ENCODE measurements at regions not wholly inside any gene's neighbourhood (a gene's known extent, or its start where the extent isn't known, plus 50 kb on each side); places are given as distances from the start of the nearest gene placed in this dataset.

- Histone ChIP-seq H3K4ac (replicated peaks; ENCODE audit: insufficient read length, low read depth, low read length) (no peak overlapping the region), H2AFZ (ENCODE audit: low read length) (no peak overlapping the region), H3K4me3 (ENCODE audit: extremely low read depth in 1 of 4, insufficient read depth in 2 of 4, low read depth in 3 of 4, low read length in 4 of 4) (no peak overlapping the region), H3K23me2 (ENCODE audit: low read depth, low read length) (no peaks in the 10 kb centered on the region), H3K9ac (replicated peaks in 1 of 4; ENCODE audit: extremely low read depth in 1 of 4, low read depth in 3 of 4, low read length in 3 of 4) (no peak overlapping the region), H3K4me2 (ENCODE audit: insufficient read depth in 1 of 2, low read depth in 2 of 2, low read length in 2 of 2) (no peak overlapping the region), H2BK120ac (replicated peaks; ENCODE audit: low read depth, low read length) (no peak overlapping the region), H3K79me2 (ENCODE audit: control insufficient read depth in 1 of 2, insufficient read depth in 2 of 2, low read length in 2 of 2) (no peaks in the 10 kb centered on the region; a peak in 1 of 4 replicates), H3K18ac (ENCODE audit: extremely low read depth, low read length) (no peak overlapping the region), H2BK12ac (ENCODE audit: low read depth, low read length) (no peak overlapping the region), H4K8ac (ENCODE audit: extremely low read depth, insufficient read depth, low read length) (no peak overlapping the region), H3K23ac (ENCODE audit: insufficient read length) (no peak overlapping the region), H2BK20ac (ENCODE audit: low read length) (no peak overlapping the region), H2BK5ac (ENCODE audit: low read depth, low read length) (no peak overlapping the region), H3K36me3 (ENCODE audit: control insufficient read depth in 2 of 4, insufficient read depth in 4 of 4, low read length in 3 of 4) (no peaks in the 10 kb centered on the region), H3K27me3 (replicated peaks in 1 of 4; ENCODE audit: control insufficient read depth in 3 of 4, extremely low read depth in 1 of 4, insufficient read depth in 3 of 4, low read length in 3 of 4) (no peaks in the 10 kb centered on the region), H3K27ac (ENCODE audit: low read depth, low read length) (no peak overlapping the region), H2AK5ac (ENCODE audit: low read depth, low read length) (no peak overlapping the region), H3K56ac (replicated peaks; ENCODE audit: insufficient read length, low read depth, low read length) (no peak overlapping the region), H3K14ac (ENCODE audit: insufficient read length) (no peak overlapping the region), H4K5ac (ENCODE audit: insufficient read length, low read depth, low read length) (no peak overlapping the region), H3K79me1 (ENCODE audit: low read depth, low read length) (no peaks in the 10 kb centered on the region), H2BK15ac (ENCODE audit: low read length) (no peak overlapping the region), H4K20me1 (replicated peaks in 1 of 2; ENCODE audit: control insufficient read depth in 1 of 2, insufficient read depth in 2 of 2, low read length in 2 of 2) (no peaks in the 10 kb centered on the region), H4K91ac (replicated peaks; ENCODE audit: insufficient read length, low read length) (no peak overlapping the region), H3K4me1 (replicated peaks in 1 of 4; ENCODE audit: control insufficient read depth in 3 of 4, insufficient read depth in 4 of 4, low read length in 3 of 4) (peaks cover 0 to 4% (median 2%) of the 10 kb centered on the region in 4 experiments; a peak in 3 of 7 replicates), H3K9me3 (ENCODE audit: insufficient read depth in 2 of 2, low read depth in 1 of 2, low read length in 1 of 2) (0 out of 4 replicates have a peak, but pooled peaks cover 0 to 2% of the 10 kb centered on the region in 2 experiments)
- DNase-seq (ENCODE audit: low read depth in 1 of 2, low spot score in 2 of 2) (no peak), FAIRE-seq (no peak)
- CTCF ChIA-PET (ENCODE audit: partially characterized antibody) = no interaction called here
- POLR2A ChIA-PET (ENCODE audit: partially characterized antibody) = no interaction called here
- TF ChIP-seq TCF12 (IDR thresholded peaks at IDR 0.05; ENCODE audit: low read depth, low read length) (no peak), POLR2AphosphoS5 (IDR thresholded peaks at IDR 0.05; ENCODE audit: low read depth, low read length) (no peak), SP1 (IDR thresholded peaks at IDR 0.05; ENCODE audit: low read depth, low read length) (no peak), MAFK (IDR thresholded peaks at IDR 0.05; ENCODE audit: low read depth, low read length) (no peak), BRCA1 (IDR thresholded peaks at IDR 0.05; ENCODE audit: low read depth, low read length) (no peak), KDM4A (IDR thresholded peaks at IDR 0.05; ENCODE audit: low read depth, low read length, severe bottlenecking) (no peak), NRF1 (IDR thresholded peaks at IDR 0.05; ENCODE audit: low read depth, low read length) (no peak), POU5F1 (IDR thresholded peaks at IDR 0.05; ENCODE audit: low read depth, low read length) (no peak), USF2 (IDR thresholded peaks at IDR 0.05; ENCODE audit: low read length) (no peak), SRF (IDR thresholded peaks at IDR 0.05; ENCODE audit: low read depth, low read length) (no peak), BCL11A (IDR thresholded peaks at IDR 0.05; ENCODE audit: low read depth in 2 of 2, low read length in 2 of 2) (no peak), CHD2 (IDR thresholded peaks at IDR 0.05; ENCODE audit: low read length) (no peak), CBX8 (IDR thresholded peaks at IDR 0.05; ENCODE audit: borderline replicate concordance, low read depth, low read length) (no peak), HDAC2 (IDR thresholded peaks at IDR 0.05; ENCODE audit: borderline replicate concordance in 1 of 2, low read depth in 2 of 2, low read length in 2 of 2) (no peak), E2F6 (IDR thresholded peaks at IDR 0.05) (no peak)
Observed at GRCh38 chr17:71301063-71301462, 819.8 kb upstream of the SOX9 start.
